GM23248 (cell line): ENCODE measurements at regions not wholly inside any gene's neighbourhood (a gene's known extent, or its start where the extent isn't known, plus 50 kb on each side); places are given as distances from the start of the nearest gene placed in this dataset.

Experiments used
- EZH2 ChIP-seq: fragments of 200-600 bp; sonication (generic); IDR thresholded peaks from 2 replicates; pipeline ENCODE4 v1.6.1; 2018; ENCODE audit warnings: antibody characterized with exemption, mild to moderate bottlenecking; ENCODE audit not compliant: insufficient read depth, poor library complexity, severe bottlenecking
- EZH2phosphoT487 ChIP-seq: fragments of 200-600 bp; sonication (generic); IDR thresholded peaks from 2 replicates; pipeline ENCODE4 v1.6.1; 2018; ENCODE audit warnings: antibody characterized with exemption, moderate library complexity, mild to moderate bottlenecking, low read depth; ENCODE audit not compliant: insufficient read depth

GRCh38 chr14:71333705-71334104 is 426.4 kb downstream of the PCNX1 start:
- no peak for TF ChIP-seq EZH2
- TF ChIP-seq EZH2phosphoT487 = no peak
